ENCODE measurements at regions not wholly inside any gene's neighbourhood (a gene's known extent, or its start where the extent isn't known, plus 50 kb on each side); places are given as distances from the start of the nearest gene placed in this dataset.

DNA sequence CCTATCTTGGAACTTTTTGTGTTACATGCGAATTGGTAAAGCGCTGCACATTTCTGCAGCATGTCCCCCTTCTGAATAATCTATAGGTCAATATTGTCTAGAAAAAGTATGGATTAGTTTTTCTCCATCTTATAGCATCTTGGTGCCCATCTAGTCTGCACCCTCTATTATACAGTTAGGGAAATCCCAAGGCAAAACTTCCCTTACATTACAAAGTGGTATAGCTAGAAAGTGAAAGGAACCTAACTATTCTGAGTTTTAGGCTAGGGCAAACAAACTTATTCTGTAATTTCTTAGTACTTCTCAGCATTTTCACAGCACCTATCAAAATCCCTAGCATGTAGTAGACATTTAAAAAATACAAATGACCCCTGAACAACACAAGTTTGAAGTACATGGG is 133.5 kb upstream of the CCDC28A start:
- TF ChIP-seq EZH2phosphoT487 (IDR thresholded peaks at IDR 0.05; ENCODE audit: insufficient read depth, low read depth) (no peak), EZH2 (IDR thresholded peaks at IDR 0.05; ENCODE audit: insufficient read depth, poor library complexity, severe bottlenecking) (no peak)
